Thoracic aorta (tissue), 2 donors: ENCODE measurements at regions not wholly inside any gene's neighbourhood (a gene's known extent, or its start where the extent isn't known, plus 50 kb on each side); places are given as distances from the start of the nearest gene placed in this dataset.

ENCODE experiments used
- ATAC-seq: fragments of 150-250 bp; one replicate; pipeline ENCODE4 v1.8.0; 2017; ENCODE audit warnings: low read depth; ENCODE audit not compliant: insufficient number of reproducible peaks, low FRiP score
- DNase-seq: peaks from one replicate; pipeline ENCODE4 v3.0.0-alpha.2; 2020; ENCODE audit warnings: low spot score
- H3K27ac ChIP-seq, 2 donors: fragments of 200-600 bp; sonication (generic); 1 replicate in 1 of 2; 2 replicates in 1 of 2; pipeline ENCODE4 v1.5.1; 2016; ENCODE audit warnings: mild to moderate bottlenecking in 2 of 2, moderate library complexity in 2 of 2
- H3K27me3 ChIP-seq: fragments of 200-600 bp; sonication (generic); replicated peaks from 2 replicates; pipeline ENCODE4 v1.6.0; 2016; ENCODE audit warnings: mild to moderate bottlenecking; ENCODE audit not compliant: insufficient read depth
- H3K36me3 ChIP-seq: fragments of 200-600 bp; sonication (generic); one replicate; pipeline ENCODE4 v1.5.1; 2016
- H3K4me1 ChIP-seq, 2 donors: fragments of 200-600 bp; sonication (generic); 1 replicate in 1 of 2; 2 replicates in 1 of 2; pipeline versions ENCODE4 v1.5.1 to v1.6.0; 2016; ENCODE audit warnings: low read depth in 2 of 2, mild to moderate bottlenecking in 1 of 2; ENCODE audit not compliant: control insufficient read depth in 1 of 2
- H3K4me3 ChIP-seq: fragments of 200-600 bp; sonication (generic); 2 replicates; pipeline ENCODE4 v1.5.1; 2016; ENCODE audit warnings: mild to moderate bottlenecking
- H3K9me3 ChIP-seq: fragments of 200-600 bp; sonication (generic); 2 replicates; pipeline ENCODE4 v1.5.1; 2016
- TF ChIP-seq, protein P1 (sequence below): fragments of 200-600 bp; sonication (generic); IDR thresholded peaks from one replicate; pipeline ENCODE4 v1.5.1; 2019; ENCODE audit warnings: antibody characterized with exemption

DNA sequence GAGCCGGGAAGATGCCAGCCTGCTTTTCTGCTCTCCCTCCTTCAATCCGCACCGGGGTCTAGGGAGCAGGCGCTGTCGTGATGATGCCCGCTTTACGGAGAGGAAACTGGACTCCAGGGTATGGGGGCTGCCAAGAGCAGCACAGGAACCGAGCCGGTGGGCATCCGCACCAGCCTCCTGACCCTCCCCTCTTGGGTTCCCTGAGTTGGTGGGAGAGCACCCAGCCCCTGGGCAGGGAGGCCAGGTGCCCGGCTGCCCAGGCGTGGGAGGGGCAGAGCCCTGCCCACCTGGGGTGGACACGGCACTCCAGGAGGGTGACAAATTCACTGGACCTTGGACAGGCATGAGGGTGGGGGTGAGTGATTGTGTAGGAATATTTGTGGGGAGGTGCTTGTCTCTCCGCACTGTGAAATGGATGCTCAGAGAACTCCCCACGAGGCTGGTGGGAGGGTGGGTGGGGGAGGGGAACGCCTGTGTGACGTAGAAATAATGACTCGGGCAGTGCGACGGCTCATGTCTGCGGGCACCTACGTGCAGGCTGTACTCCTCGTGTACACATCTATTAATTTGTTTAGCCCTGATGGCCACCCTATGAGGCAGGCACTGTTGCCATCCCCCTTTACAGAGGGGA lies 173.4 kb downstream of the BMP7 start:
- no peaks in the 10 kb centered on the region for H3K4me1 ChIP-seq
- no peaks in the 10 kb centered on the region for H3K9me3 ChIP-seq
- TF ChIP-seq, protein P1, sequence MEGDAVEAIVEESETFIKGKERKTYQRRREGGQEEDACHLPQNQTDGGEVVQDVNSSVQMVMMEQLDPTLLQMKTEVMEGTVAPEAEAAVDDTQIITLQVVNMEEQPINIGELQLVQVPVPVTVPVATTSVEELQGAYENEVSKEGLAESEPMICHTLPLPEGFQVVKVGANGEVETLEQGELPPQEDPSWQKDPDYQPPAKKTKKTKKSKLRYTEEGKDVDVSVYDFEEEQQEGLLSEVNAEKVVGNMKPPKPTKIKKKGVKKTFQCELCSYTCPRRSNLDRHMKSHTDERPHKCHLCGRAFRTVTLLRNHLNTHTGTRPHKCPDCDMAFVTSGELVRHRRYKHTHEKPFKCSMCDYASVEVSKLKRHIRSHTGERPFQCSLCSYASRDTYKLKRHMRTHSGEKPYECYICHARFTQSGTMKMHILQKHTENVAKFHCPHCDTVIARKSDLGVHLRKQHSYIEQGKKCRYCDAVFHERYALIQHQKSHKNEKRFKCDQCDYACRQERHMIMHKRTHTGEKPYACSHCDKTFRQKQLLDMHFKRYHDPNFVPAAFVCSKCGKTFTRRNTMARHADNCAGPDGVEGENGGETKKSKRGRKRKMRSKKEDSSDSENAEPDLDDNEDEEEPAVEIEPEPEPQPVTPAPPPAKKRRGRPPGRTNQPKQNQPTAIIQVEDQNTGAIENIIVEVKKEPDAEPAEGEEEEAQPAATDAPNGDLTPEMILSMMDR: no peak
- H3K4me3 ChIP-seq: no peak overlapping the region
- no peak overlapping the region for H3K27ac ChIP-seq
- ATAC-seq: no peak
- H3K36me3 ChIP-seq: no peaks in the 10 kb centered on the region
- no peak for DNase-seq
- no peaks in the 10 kb centered on the region for H3K27me3 ChIP-seq

GRCh38 chr20:57093766-57094165 lies 172.7 kb downstream of the BMP7 start:
- TF ChIP-seq, protein P1: no peak
- no peaks in the 10 kb centered on the region for H3K4me1 ChIP-seq
- no peak overlapping the region for H3K4me3 ChIP-seq
- H3K27me3 ChIP-seq: no peaks in the 10 kb centered on the region
- no peaks in the 10 kb centered on the region for H3K9me3 ChIP-seq
- DNase-seq: no peak
- no peak for ATAC-seq
- no peaks in the 10 kb centered on the region for H3K36me3 ChIP-seq
- H3K27ac ChIP-seq: no peak overlapping the region

DNA sequence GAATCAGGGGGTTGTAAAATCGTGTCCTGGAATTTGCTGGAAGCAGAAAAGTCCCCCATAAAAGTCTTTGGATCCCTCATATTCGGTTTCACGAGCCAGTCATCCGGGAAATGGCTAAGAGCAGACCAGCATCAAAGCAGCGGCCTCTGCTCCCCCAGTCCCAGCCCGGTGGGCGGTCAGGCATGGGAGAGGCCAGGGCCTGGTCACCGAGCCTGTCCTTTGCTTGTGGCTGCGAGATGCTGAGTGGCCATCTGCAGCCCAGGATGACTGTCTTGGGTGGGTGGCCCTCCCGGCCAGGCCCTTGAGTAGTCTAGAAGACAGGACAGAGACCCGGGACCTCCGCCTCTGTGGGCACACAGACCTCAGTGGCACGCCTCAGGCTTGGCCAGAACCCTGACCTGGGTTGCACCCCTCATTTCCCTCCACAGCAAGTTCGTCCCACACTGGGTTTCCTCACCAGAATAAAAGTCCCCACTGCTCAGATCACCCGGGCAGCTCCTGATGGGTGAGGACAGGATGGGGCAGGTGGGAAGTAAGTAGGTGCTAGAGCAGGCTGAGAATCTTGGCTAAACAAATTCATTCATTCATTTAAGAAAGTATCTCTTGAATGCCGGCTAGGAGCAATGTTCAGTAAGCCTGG lies 172.1 kb downstream of the BMP7 start:
- TF ChIP-seq, protein P1: no peak
- Histone ChIP-seq H3K36me3 (no peaks in the 10 kb centered on the region), H3K27ac (no peak overlapping the region), H3K4me3 (no peak overlapping the region), H3K4me1 (no peaks in the 10 kb centered on the region), H3K27me3 (no peaks in the 10 kb centered on the region), H3K9me3 (no peaks in the 10 kb centered on the region)
- no peak for ATAC-seq
- no peak for DNase-seq

GRCh38 chr20:57094991-57095390 lies 171.4 kb downstream of the BMP7 start:
- ATAC-seq (no peak), DNase-seq (no peak)
- Histone ChIP-seq H3K9me3 (no peaks in the 10 kb centered on the region), H3K4me1 (no peaks in the 10 kb centered on the region), H3K27me3 (no peaks in the 10 kb centered on the region), H3K4me3 (no peak overlapping the region), H3K27ac (no peak overlapping the region), H3K36me3 (no peaks in the 10 kb centered on the region)
- TF ChIP-seq, protein P1: no peak

- DNase-seq (no peak), ATAC-seq (no peak)
- no peaks in the 10 kb centered on the region for H3K27me3 ChIP-seq
- H3K27ac ChIP-seq: no peak overlapping the region
- TF ChIP-seq, protein P1: no peak
- H3K4me3 ChIP-seq: no peak overlapping the region
- H3K4me1 ChIP-seq: no peaks in the 10 kb centered on the region
- no peaks in the 10 kb centered on the region for H3K36me3 ChIP-seq
- no peaks in the 10 kb centered on the region for H3K9me3 ChIP-seq
Observed at GRCh38 chr20:57095426-57095825, 171.0 kb downstream of the BMP7 start.
